GM12892 (cell line): ENCODE measurements at regions not wholly inside any gene's neighbourhood (a gene's known extent, or its start where the extent isn't known, plus 50 kb on each side); places are given as distances from the start of the nearest gene placed in this dataset.

Experiments
- POLR2A ChIP-seq: IDR thresholded peaks from 2 replicates; pipeline ENCODE4 v1.6.1; 2011; ENCODE audit warnings: low read depth, low read length, control low read depth
- POLR2AphosphoS5 ChIP-seq: IDR thresholded peaks from 2 replicates; pipeline ENCODE4 v1.6.1; 2011; ENCODE audit warnings: low read depth, low read length, control low read depth
- TAF1 ChIP-seq: IDR thresholded peaks from 2 replicates; pipeline ENCODE4 v1.6.1; 2011; ENCODE audit warnings: low read depth, mild to moderate bottlenecking, control low read depth, low read length, borderline replicate concordance

- TF ChIP-seq POLR2A = no peak
- no peak for TF ChIP-seq POLR2AphosphoS5
- no peak for TF ChIP-seq TAF1
Measured at GRCh38 chr2:2716771-2717170, 385.7 kb upstream of the MYT1L start.
